ENCODE measurements at regions not wholly inside any gene's neighbourhood (a gene's known extent, or its start where the extent isn't known, plus 50 kb on each side); places are given as distances from the start of the nearest gene placed in this dataset.

- Histone ChIP-seq H3K9me3 (ENCODE audit: control insufficient read depth in 1 of 2, insufficient read depth in 1 of 2, low read depth in 1 of 2, low read length in 2 of 2) (peaks cover 6 to 16% of the 10 kb centered on the region in 2 experiments; a peak in 3 of 4 replicates), H2AFZ (ENCODE audit: low read depth, low read length, poor library complexity, severe bottlenecking) (no peak overlapping the region), H3K4me2 (ENCODE audit: low read length) (no peak overlapping the region), H3K4me1 (ENCODE audit: control insufficient read depth in 1 of 2, insufficient read depth in 2 of 2, low read length in 2 of 2) (no peaks in the 10 kb centered on the region), H3K9me2 (ENCODE audit: insufficient read depth) (no peaks in the 10 kb centered on the region), H3K36me3 (ENCODE audit: control insufficient read depth in 1 of 2, insufficient read depth in 2 of 2, low read length in 2 of 2) (no peaks in the 10 kb centered on the region), H3K9ac (ENCODE audit: low read length) (no peak overlapping the region), H4K20me1 (ENCODE audit: insufficient read depth) (no peaks in the 10 kb centered on the region), H3K27ac (ENCODE audit: low read depth, low read length) (no peak overlapping the region), H3K27me3 (ENCODE audit: insufficient read depth, low read length) (no peaks in the 10 kb centered on the region), H3K4me3 (replicated peaks in 1 of 2; ENCODE audit: low read depth in 1 of 2, low read length in 2 of 2) (no peak overlapping the region), H3K79me2 (ENCODE audit: insufficient read depth, low read length) (no peaks in the 10 kb centered on the region)
- intact Hi-C loops (cut with micrococcal nuclease), result no loop called here
- BruUV-seq (replicated peaks), result no TSS peak
- no peak for DNase-seq (ENCODE audit: low read depth, low spot score)
- RAD21 ChIA-PET (ENCODE audit: low non-redundant PET in 1 of 2, low total read pairs in 2 of 2, uncharacterized antibody in 2 of 2, unreplicated experiment in 2 of 2), result no interaction called here
- ATAC-seq, result no peak
- CTCF ChIA-PET, result no interaction called here
- TF ChIP-seq EZH2 (IDR thresholded peaks at IDR 0.05) (no peak), EGR1 (IDR thresholded peaks at IDR 0.05; ENCODE audit: low read depth) (no peak), EZH2phosphoT487 (IDR thresholded peaks at IDR 0.05; ENCODE audit: borderline replicate concordance) (no peak), CBX3 (IDR thresholded peaks at IDR 0.05; ENCODE audit: low read depth) (no peak), YY1 (IDR thresholded peaks at IDR 0.05; ENCODE audit: extremely low read depth, insufficient replicate concordance, low read depth, low read length) (no peak), MAX (IDR thresholded peaks at IDR 0.05) (no peak), FOSL1 (IDR thresholded peaks at IDR 0.05; ENCODE audit: low read depth) (no peak), SP1 (IDR thresholded peaks at IDR 0.05; ENCODE audit: low read depth) (no peak), ZNF274 (IDR thresholded peaks at IDR 0.05; ENCODE audit: low read depth, low read length) (no peak), SRF (IDR thresholded peaks at IDR 0.05; ENCODE audit: low read depth) (no peak)
- TF ChIP-seq, protein P1, sequence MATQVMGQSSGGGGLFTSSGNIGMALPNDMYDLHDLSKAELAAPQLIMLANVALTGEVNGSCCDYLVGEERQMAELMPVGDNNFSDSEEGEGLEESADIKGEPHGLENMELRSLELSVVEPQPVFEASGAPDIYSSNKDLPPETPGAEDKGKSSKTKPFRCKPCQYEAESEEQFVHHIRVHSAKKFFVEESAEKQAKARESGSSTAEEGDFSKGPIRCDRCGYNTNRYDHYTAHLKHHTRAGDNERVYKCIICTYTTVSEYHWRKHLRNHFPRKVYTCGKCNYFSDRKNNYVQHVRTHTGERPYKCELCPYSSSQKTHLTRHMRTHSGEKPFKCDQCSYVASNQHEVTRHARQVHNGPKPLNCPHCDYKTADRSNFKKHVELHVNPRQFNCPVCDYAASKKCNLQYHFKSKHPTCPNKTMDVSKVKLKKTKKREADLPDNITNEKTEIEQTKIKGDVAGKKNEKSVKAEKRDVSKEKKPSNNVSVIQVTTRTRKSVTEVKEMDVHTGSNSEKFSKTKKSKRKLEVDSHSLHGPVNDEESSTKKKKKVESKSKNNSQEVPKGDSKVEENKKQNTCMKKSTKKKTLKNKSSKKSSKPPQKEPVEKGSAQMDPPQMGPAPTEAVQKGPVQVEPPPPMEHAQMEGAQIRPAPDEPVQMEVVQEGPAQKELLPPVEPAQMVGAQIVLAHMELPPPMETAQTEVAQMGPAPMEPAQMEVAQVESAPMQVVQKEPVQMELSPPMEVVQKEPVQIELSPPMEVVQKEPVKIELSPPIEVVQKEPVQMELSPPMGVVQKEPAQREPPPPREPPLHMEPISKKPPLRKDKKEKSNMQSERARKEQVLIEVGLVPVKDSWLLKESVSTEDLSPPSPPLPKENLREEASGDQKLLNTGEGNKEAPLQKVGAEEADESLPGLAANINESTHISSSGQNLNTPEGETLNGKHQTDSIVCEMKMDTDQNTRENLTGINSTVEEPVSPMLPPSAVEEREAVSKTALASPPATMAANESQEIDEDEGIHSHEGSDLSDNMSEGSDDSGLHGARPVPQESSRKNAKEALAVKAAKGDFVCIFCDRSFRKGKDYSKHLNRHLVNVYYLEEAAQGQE (IDR thresholded peaks at IDR 0.05; ENCODE audit: low read depth), result no peak
- POLR2A ChIA-PET, result no interaction called here
These were observed 258.3 kb upstream of the SOX11 start for GRCh38 chr2:5433855-5434254.
